Endothelial cell of umbilical vein (primary cell): ENCODE measurements at regions not wholly inside any gene's neighbourhood (a gene's known extent, or its start where the extent isn't known, plus 50 kb on each side); places are given as distances from the start of the nearest gene placed in this dataset.

Source experiments
- CTCF ChIP-seq, 2 donors: IDR thresholded peaks; 1 replicate in 1 of 2; 2 replicates in 1 of 2; pipeline ENCODE4 v1.5.1; 2011; ENCODE audit warnings: low read length in 2 of 2, mild to moderate bottlenecking in 2 of 2, moderate library complexity in 2 of 2, control low read depth in 1 of 2, inconsistent platforms in 1 of 2, low read depth in 1 of 2; ENCODE audit not compliant: insufficient read depth in 1 of 2; ENCODE audit errors: extremely low read depth in 1 of 2
- GATA2 ChIP-seq: IDR thresholded peaks from 2 replicates; pipeline ENCODE4 v1.7.0; 2011; ENCODE audit warnings: low read depth, mild to moderate bottlenecking, moderate library complexity, mixed read lengths, low read length; ENCODE audit not compliant: insufficient read length, insufficient read depth
- POLR2A ChIP-seq: IDR thresholded peaks from 2 replicates; pipeline ENCODE4 v1.6.1; 2012; ENCODE audit warnings: low read depth, mild to moderate bottlenecking, control low read depth, low read length

DNA sequence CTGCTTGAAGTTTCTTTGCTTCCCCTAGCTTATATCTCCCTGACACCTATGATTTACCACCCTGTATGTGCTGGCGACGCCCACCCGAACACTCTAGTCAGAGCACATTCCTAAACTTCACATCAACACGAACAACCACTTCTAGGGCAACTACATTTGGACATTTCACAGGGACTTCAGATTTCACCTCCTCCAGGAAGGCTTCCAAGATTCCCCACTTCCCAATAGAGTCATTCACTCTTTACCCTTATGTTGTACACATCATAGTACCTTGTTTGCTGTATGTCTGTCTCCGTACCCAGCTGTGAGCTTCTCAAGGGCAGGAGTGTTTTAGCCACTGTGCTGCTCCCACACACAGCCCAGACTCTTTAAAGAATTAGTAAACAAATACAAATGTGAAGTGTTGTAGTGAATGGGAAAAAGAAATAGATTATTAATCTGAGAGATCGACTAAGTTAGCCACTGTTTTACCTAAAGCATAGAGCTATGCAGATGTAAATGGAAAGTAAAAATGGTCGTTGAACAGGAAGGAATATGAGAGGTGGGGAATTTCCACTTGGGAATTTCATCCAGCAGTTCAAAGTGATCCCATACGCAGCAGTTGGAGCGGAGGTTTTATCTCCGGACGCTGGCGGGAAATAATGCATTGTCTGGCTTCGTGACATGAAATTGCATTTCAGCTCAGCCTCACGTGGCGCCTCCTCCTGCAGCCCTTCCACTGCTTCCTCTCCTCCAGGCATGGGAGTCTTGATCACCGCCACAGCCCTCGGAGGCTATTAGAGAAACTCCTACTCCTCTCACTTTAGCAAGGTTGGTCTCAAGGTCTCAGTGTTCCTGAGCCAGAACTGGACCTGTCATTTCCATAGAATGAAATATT is 233.4 kb upstream of the COPS8 start:
- TF ChIP-seq GATA2 = no peak
- no peak for TF ChIP-seq POLR2A
- TF ChIP-seq CTCF (IDR thresholded peaks at IDR 0.05; ENCODE audit: extremely low read depth in 1 of 2, insufficient read depth in 1 of 2, low read depth in 1 of 2, low read length in 2 of 2) = no peak
